ENCODE measurements at regions not wholly inside any gene's neighbourhood (a gene's known extent, or its start where the extent isn't known, plus 50 kb on each side); places are given as distances from the start of the nearest gene placed in this dataset.
"Not testable (repeated sequence)": the region's sequence is repeated elsewhere in the genome, so short reads cannot be mapped to it uniquely, and the experiment has no call there.

- intact Hi-C loops (cut with DNase I): no loop called here
Observed at GRCh38 chr11:13126430-13126829, 117.3 kb downstream of the RASSF10 start.

GRCh38 chr11:13127161-13127560, 118.0 kb downstream of the RASSF10 start:
- intact Hi-C loops (cut with DNase I): no loop called here
- no peak for DNase-seq (ENCODE audit: low spot score)

More at GRCh38 chr11:13126430-13126829, 117.3 kb downstream of the RASSF10 start:
- no peak for DNase-seq (ENCODE audit: low spot score)

GRCh38 chr11:13128354-13128753, 119.2 kb downstream of the RASSF10 start:
- DNase-seq (ENCODE audit: low spot score): no peak
- intact Hi-C loops (cut with DNase I): no loop called here

GRCh38 chr11:13134066-13134465, 125.0 kb downstream of the RASSF10 start:
- intact Hi-C loops (cut with DNase I): no loop called here
- DNase-seq (ENCODE audit: low spot score): no peak

DNA sequence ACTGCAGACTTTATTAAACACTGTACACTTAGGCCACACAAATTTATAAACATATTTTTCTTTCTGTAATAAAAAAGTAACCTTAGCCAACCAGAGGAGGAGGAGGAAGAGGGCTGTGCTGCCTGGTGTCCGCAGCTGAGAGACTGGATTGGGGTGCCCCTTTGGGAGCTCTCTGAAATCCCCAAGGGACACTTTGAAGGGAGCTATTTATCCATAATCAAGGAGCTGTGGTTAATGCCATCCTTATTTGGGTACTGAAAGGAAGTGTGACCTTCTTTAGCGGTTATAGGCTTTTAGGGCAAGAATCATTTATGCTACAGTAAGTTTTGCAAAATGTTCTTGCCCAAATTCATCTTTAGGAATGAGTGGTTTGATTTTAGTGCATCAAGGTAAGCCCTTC, 125.8 kb downstream of the RASSF10 start:
- intact Hi-C loops (cut with DNase I): no loop called here
- DNase-seq (ENCODE audit: low spot score): no peak

GRCh38 chr11:13135385-13136271, 126.5 kb downstream of the RASSF10 start:
- no peak for DNase-seq (ENCODE audit: low spot score)
- intact Hi-C loops (cut with DNase I): no loop called here

GRCh38 chr11:13136272-13136596, 127.1 kb downstream of the RASSF10 start:
- intact Hi-C loops (cut with DNase I): no loop called here
- no peak for DNase-seq (ENCODE audit: low spot score)

DNA sequence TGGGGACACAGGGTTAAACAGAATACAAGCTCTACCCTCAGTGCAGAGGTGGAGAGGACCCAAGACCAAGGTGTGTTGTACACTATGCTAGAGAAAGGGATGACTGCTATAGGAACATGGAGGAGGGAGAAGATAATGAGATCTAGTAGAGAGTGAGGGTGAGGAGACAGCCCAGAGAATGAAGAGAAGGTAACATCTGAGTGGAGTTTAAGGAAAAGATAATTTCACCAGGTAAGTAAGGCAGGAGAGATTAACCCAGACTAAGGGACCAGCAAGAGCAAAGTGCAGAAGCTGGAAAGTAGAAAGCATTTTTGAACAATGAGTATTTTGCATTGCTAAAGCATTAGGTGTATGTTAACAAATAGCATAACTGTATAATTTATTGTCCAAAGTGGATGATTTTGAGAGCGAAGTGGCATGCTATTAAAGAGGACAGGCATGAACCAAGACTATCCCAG, 128.8 kb downstream of the RASSF10 start:
- DNase-seq (ENCODE audit: low spot score): no peak
- intact Hi-C loops (cut with DNase I): no loop called here

GRCh38 chr11:13139085-13139484, 130.0 kb downstream of the RASSF10 start:
- intact Hi-C loops (cut with DNase I); DNase-seq (ENCODE audit: low spot score): not testable (repeated sequence)

- DNase-seq (ENCODE audit: low spot score): no peak
- intact Hi-C loops (cut with DNase I): no loop called here
Observed at GRCh38 chr11:13140028-13140870, 131.1 kb downstream of the RASSF10 start.

GRCh38 chr11:13140873-13141655, 131.9 kb downstream of the RASSF10 start:
- intact Hi-C loops (cut with DNase I): no loop called here
- no peak for DNase-seq (ENCODE audit: low spot score)

GRCh38 chr11:13141731-13142709, 132.9 kb downstream of the RASSF10 start:
- intact Hi-C loops (cut with DNase I): no loop called here
- DNase-seq (ENCODE audit: low spot score): no peak

DNA sequence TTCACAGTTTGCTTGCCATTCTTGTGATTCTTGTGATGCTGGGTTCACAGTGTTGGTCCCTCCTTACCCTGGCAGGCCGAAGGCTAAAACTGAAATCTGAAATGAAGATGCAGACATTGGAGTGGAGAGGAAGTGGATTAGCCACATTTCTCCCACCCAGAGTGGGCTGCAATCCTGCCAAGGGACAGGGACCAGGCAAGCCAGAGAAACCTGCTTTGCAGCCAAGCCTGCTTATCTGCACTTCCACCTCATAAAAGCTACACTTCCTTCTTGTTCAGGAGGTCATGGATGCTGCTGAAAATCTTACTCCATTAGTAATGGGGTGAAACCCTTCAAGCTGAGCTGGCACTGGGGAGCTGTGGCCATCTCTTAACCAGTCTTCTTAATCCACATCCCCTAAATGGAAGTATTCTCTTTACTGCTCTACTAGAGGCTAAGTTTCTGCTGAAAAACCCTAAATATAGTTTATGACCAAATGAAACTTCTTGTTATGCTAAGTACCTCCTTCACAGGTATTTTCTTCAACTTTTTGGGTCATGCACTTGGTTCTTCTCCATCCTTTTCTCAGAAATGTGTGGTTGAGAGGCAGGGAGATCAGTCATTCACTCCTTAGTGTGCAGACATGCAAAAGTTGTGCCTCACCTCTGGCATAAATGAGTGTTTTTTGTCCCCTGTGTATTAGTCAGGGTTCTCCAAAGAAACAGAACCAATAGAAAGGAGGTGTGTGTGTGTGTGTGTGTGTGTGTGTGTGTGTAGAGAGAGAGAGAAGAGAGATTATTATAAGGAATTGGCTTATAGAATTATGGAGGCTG, 133.9 kb upstream of the BMAL1 start:
- intact Hi-C loops (cut with DNase I): no loop called here

GRCh38 chr11:13145461-13145860, 132.1 kb upstream of the BMAL1 start:
- no peak for DNase-seq (ENCODE audit: low spot score)
- intact Hi-C loops (cut with DNase I): no loop called here

More for the DNA sequence above, 133.9 kb upstream of the BMAL1 start:
- no peak for DNase-seq (ENCODE audit: low spot score)

- intact Hi-C loops (cut with DNase I): no loop called here
- no peak for DNase-seq (ENCODE audit: low spot score)
Observed at GRCh38 chr11:13149991-13150390, 127.6 kb upstream of the BMAL1 start.

- intact Hi-C loops (cut with DNase I): no loop called here
- DNase-seq (ENCODE audit: low spot score): no peak
Observed at GRCh38 chr11:13150487-13150886, 127.1 kb upstream of the BMAL1 start.

GRCh38 chr11:13152264-13152663, 125.3 kb upstream of the BMAL1 start:
- intact Hi-C loops (cut with DNase I): no loop called here
- DNase-seq (ENCODE audit: low spot score): no peak
